Fibroblast of upper back skin (primary cell): ENCODE measurements at regions not wholly inside any gene's neighbourhood (a gene's known extent, or its start where the extent isn't known, plus 50 kb on each side); places are given as distances from the start of the nearest gene placed in this dataset.

Experiments used
- DNase-seq: peaks from one replicate; pipeline ENCODE4 v3.0.0-alpha.2; 2013

DNA sequence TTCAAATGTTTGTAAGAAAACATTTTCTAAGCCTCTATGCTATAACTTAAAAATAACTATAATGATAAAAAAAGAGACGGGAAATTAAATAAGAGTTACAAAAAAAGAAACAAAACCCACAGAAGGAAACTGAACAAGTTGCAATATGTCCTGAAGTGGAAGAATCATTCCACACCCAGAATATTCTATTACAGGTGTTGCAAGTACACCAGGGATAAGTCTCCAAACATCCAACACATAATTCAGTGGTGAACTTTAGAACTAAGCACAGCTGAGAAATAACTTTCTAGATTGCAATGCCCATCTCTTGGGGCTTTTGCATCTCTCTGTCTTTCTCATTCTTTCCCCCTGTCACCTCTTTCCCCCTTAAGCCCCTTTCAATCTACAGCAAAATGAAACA is 325.2 kb downstream of the BRINP1 start:
- no peak for DNase-seq

DNA sequence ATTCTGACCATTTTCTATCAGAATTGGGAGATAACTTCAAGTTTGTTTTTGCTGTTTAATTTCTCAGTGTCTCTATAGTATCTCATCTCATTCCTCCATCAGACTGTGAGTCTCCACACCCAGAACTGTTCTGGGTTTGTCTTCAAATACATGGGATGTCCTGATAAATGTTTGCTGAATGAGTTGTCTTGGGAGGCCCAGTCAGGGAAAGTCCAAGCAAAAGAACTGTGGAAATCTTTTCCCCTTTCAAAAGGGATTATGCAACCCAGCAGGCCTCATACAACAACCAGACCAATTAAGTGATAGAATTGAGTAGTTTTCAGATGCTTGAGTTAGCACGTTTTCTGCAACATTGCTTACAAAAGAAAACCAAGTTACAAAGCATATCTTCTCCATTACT is 324.4 kb downstream of the BRINP1 start:
- peak; percentile 1 for DNase-seq

DNA sequence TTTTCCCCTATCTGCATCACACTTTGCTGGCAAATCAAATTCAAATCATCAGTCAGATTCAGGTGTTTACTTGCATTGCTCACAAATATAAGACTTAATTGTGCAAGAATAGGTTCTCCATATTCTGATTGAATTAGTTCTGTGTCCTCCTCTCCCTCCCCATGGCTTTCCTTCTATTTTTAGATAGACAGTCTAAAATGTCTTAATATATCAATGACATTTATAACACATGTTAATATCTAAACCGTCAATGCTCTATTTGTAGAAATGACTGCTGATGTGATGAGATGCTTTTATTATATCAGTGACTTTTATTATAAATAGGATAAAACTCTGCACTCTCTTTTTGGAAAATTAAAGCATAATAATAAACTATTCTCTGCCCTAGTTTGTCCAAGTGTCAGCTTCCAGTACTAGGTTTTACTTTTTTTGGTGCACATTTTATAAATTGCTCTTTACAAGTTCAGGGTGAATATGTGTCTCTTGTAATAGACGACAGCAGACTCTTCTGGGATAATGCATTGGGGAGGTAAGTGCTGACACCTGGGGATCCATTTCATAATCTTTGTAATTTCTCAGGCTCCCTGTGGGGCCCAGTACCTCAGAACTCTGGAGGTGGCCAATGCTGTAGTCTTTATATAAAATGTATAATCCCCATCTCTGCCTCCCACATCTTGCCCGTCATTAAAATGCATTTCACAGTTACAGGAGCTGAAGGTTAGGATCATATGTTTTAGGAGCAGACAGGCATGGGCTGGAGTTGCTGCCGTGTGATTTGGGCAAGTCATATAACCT is 321.5 kb downstream of the BRINP1 start:
- no peak for DNase-seq

DNA sequence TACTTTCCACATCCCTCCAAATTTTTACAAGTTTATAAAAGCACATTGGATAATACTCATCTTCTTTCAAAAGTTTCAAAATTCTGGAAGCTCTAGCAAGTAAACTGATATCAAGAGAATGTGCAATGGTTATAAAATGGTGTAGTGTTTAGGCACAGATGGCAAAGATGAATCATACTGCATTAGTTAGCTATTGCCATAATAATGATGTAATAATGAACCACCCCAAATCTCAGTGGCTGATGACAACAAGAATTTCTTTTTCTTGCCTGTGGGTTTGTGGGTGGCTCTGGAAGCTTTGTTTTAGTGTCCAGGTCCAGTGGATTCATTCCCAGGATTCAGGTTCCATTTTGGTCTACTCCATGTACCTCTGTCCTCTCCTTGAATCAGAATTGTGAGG is 319.0 kb downstream of the BRINP1 start:
- DNase-seq: no peak

DNA sequence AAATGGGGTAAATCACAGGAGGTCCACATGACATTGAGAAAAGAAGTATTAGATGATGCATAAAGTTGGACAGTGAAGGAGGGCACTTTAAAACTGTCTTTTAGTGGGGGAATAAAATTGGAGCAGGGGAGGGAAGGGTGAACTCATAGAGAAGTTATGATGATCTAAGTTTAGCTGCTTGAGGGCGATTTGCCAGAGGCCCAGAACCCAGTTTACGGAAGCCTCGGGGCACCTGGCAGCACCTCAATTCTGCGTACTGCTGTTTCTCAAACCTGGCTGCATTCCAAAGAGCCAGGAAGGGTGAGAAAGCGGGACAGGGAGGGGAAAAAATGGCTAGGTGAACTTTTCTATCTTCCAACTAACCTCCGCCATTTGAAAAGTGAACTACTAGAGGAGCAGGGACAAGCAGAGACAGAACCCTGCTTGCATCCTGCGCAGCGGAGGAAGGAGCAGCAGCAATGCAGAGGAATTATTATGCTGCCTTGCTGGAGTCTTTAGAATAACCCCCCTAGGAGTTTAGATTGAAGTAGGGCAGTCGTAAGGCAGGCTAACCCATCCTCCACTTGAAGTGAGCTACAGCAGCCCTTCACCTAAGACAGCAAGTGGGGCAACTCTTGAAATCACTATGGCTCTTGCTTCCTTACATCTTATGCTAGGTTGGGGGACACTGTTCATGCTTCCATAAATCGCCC is 316.8 kb downstream of the BRINP1 start:
- no peak for DNase-seq

DNA sequence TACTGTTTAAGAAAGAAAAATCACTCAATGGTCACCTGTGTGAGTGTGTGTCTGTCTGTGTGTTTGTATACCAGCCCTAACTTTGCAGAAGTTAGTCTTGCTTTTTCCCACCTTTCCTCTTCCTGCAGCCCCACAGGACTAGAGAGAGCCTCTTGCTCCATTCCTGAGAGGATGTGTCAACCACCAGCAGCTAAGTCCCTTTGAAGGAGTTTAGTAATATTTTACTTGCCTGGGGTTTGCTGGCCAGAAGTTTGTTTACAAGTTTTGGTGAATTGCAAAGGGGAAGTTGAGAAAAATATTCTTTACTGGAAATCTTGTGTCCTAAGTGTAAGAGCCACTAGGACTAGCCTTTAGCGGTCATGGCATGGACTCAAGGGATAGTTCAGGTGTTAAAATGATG is 316.2 kb downstream of the BRINP1 start:
- no peak for DNase-seq

DNA sequence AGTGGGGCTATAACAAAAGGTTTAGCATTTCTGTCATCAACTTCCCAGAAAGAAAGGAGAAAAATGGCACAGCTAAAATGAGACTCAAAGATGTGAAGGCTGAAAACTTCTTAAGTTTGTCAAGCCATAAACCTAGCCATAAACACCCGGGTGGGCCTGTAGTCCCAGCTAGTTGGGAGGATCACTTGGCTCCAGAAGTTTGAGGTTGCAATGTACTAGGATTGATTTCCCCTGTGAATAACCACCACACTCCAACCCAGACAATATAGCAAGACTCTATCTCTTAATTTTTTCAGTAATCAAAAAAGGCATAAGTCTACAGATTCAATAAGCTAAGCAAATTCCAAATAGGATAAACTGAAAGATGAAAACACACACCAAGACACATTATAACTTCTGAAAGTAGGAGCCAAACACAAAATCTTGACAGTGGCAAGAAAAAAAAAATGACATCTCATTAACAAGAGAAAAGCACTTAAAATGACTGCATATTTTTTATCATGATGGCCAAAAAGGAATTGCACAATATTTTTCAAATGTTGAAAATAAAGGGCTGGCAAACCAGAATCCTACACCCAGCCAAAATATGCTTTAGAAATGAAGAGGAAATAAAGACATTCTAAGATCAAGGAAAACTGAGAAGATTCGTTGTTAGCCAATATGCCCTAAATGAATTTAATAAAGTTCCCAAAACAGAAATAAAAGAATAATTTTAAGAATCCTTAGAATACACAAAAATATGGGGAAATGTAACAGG is 308.4 kb downstream of the BRINP1 start:
- no peak for DNase-seq

DNA sequence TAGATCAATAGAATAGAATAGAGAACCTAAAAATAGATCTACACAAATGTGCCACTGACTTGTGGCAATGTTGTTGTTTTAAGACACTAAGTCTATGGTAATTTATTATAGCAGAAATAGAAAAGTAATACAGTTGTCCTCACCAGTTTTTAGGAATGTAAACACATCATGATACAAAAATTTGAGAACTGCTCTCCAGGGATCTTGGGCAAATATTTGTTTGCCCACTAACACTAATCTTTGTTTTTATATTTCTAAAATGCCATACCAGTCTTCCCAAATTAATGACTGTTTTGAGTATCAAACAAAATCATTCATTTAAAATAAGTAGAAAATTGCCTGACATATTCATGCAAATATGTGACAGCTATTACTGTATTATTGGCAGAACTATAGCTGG is 297.6 kb downstream of the BRINP1 start:
- DNase-seq: no peak

DNA sequence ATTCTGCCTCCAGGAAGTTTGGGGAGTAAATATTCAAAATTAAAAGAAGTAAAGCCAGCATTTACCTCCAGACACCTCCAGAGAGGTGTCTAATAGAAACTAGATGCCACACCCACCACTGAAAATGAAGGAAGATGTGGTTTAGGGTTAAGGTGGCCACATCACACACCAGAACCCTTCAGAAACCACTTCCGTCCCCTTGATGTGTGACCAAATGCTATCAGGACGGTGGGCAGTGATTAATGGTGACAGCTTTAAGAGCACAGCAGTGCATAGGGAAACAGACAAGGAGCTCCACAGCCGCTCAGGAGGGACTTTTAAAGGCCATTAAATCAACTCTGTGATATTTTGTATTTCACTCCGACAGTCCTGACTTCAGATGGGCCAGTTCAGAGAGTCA is 295.2 kb downstream of the BRINP1 start:
- no peak for DNase-seq

DNA sequence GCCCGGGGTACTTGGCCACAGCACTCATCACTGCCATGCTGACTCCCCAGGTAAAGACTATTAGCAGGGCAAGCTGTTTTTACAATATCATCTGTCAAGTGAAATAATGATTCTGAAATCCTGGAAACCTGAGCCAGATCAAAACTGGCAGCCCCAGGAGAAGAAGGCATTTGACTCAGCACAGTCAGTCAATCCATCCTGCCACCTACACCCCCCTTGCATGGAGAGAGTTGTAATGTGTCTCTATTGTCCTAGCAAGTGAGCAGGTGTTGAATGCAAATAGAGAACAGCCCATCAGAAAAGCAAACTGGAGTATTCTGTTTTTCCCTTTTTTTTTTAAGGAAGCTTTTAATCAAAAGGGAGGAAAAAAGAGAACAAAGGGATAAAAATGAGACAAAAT is 291.2 kb downstream of the BRINP1 start:
- DNase-seq: no peak

DNA sequence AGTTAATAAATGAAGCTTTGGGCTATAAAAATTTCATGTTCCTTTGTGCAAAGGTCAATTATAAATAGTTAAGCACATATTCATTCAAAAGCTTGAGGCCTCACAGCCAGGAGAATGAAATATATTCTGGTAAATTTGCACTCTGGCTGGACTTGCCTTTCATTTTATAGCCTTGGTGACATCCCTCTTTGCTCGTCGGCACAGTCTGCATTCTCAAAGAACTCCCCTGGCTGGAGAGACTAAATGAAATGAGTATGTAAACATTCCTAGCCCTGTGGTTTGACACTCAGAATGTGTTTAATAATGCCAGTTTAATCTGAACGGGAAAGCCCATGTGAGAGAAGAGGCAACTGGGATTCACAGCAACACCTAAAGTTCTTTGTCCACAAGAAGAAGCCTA is 285.6 kb downstream of the BRINP1 start:
- DNase-seq: no peak

DNA sequence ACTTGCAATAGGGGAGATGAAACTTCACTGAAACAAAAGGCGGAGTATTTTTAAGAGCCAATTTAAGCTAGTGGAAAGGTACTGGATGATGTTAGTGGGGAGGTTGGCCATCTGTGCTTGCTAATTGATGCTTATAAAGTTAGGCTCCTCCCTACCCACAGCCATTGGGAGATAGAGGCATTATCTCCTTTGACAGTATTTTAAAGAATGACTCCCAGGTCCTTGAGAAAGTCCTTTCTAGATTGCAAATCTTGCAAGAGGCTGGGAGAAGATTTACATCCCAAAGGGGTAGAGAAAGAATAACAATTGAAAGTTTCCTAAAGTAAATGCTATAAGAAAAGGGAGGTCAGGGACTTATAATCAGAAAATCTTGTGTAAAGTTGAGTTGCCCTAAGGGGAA is 282.6 kb downstream of the BRINP1 start:
- no peak for DNase-seq

DNA sequence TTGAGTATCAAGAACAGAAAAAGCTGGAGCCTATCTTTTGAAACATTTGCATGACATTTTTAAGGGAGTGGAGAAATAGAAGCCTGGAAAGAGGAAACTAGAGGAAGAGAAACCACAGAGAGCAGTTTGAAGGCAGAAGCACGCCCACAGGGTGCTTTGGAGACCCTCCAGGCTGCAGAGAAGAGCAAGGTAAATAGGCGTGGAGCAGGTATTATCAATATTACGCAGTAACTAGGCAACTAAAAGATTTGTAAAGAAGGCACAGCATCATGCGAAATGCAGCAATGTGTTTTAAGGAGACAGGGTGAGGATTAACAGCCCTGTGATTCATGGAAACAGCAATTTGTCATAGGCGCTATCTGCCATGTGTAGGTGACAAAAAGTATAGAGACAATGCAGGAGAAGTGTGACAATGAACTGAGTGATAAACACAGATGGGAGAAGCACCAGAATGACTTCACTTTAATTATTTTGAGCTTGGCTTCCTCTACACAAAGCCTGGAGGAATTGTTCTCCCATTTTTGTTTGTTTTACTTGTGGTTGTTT is 281.2 kb downstream of the BRINP1 start:
- no peak for DNase-seq

DNA sequence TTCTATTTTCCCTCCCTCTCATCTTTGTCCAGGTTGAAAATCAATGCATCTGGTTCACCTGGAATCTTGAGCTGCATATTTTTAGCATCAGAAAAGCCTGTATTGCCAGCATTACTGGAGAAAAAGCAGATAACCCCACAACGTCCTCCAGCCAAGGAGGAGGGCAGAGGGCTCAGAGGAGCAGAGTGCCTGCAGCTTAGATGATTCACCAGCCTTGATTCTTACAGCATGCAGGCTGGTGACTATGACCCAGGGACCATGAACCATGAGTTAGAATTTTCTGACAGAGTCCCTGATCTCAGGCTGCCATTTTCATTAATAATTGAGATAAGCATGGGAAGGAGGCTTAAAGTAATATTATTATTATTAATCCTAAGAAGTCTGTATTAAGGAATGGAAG is 278.2 kb downstream of the BRINP1 start:
- DNase-seq: no peak

DNA sequence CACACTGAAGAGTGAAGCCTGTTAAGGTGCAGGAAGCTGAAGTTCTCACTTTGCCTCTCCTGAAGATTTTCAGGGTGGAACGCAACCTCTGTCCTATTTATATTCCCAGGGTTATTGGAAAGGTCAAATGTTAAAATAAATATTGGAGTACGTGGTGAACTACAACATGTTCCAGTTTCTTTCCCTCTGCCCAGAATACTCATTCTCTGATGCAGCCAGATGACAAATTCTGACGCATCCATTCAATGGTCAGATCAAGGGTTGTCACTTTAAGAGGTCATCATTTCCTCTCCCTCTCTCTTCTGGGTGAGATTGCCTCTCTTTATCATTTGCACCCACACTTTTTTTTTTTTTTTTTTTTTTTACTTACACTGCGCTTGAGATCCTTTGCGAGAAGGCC is 277.1 kb downstream of the BRINP1 start:
- no peak for DNase-seq

DNA sequence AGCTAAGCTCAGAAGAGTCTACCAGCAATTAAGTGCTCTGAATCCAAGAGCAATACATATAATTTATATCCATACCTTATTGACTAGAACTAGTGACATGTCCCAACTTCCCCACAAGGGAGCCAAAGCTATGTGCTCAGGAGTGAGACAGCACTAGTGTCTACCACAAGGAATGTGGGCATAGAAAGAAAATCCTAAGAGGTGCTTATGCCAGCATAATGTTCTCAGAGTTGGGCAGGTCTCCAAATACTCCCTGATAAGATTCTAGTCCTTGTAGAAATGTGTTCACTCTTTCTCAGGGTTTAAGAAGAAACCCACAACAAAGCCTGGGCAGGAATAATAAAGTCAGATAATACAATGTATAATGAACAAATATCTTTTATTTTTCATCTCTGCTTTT is 275.1 kb downstream of the BRINP1 start:
- DNase-seq: no peak

DNA sequence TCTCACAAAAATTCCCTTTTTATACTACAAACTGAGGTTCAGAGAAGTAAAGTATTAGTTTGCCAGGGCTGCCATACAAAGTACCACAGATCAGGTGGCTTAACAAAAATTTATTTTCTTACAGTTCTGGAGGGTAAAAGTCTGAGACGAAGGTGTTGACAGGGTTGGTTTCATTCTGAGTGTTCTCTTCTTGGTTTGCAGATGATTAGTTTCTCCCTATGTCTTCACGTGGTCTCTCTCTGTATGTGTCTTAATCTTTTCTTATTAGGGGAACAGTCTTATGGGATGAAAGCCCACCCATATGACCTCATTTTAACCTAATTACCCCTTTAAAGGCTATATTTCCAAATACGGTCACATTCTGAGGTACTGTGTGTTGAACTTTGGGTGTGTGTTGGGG is 274.2 kb downstream of the BRINP1 start:
- no peak for DNase-seq

DNA sequence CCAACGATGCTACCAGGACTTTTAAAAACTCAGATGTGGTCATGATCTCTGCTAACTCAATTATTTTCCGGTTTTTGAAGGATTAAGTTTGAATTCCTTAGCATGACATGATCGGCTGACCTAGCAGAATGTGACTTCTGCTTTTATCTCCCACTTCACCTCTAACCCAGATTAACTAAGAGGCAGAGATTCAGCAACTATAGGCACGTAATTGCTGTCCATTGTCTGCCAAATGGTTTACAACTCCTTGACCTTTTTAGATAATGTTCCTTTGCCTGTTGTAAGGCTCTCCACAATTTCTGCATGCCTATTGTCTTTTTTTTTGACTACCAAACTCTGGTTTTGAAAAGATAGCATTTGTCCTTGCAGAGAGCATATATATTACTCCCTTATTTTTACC is 268.2 kb downstream of the BRINP1 start:
- no peak for DNase-seq

DNA sequence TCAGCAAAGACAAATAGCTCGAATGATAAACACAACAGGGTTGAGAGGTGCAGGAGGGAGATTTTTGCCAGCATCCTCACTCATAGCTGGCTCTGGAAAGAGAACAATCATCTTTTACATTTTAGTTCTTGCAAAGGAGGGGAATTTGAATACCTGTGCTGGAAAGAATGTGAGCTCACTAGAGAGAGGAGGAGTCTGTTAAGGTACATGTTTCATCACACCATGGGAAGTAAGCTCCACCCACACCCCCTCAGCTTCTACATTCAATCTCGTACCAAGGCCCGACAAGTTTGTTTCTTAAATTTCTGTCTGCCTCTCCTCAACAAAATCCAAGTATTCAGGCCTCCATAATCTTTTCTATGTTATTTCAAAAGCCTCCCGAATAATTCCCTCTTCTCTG is 254.6 kb downstream of the BRINP1 start:
- no peak for DNase-seq
